HT-29 (cell line): ENCODE measurements at regions not wholly inside any gene's neighbourhood (a gene's known extent, or its start where the extent isn't known, plus 50 kb on each side); places are given as distances from the start of the nearest gene placed in this dataset.

Experiments
- DNase-seq: peaks from one replicate; pipeline ENCODE4 v3.0.0-alpha.2; 2015; ENCODE audit warnings: low spot score

- no peak for DNase-seq
Measured at GRCh38 chr2:6287406-6287805, 578.3 kb downstream of the CMPK2 start.

- DNase-seq, result no peak
Measured at GRCh38 chr2:6288791-6289190, 576.9 kb downstream of the CMPK2 start.

- no peak for DNase-seq
Measured at GRCh38 chr2:6290217-6291015, 575.3 kb downstream of the CMPK2 start.

- no peak for DNase-seq
Measured at GRCh38 chr2:6294791-6295190, 570.9 kb downstream of the CMPK2 start.

GRCh38 chr2:6297238-6297637, 568.5 kb downstream of the CMPK2 start:
- no peak for DNase-seq

- no peak for DNase-seq
Measured at GRCh38 chr2:6301426-6301825, 564.3 kb downstream of the CMPK2 start.

- no peak for DNase-seq
Measured at GRCh38 chr2:6308986-6309385, 556.7 kb downstream of the CMPK2 start.

GRCh38 chr2:6309415-6310255, 556.1 kb downstream of the CMPK2 start:
- DNase-seq, result no peak

- DNase-seq, result no peak
Measured at GRCh38 chr2:6310256-6311215, 555.2 kb downstream of the CMPK2 start.

- DNase-seq, result no peak
Measured at GRCh38 chr2:6312367-6312766, 553.3 kb downstream of the CMPK2 start.

GRCh38 chr2:6314218-6314960, 551.3 kb downstream of the CMPK2 start:
- DNase-seq, result no peak

GRCh38 chr2:6325616-6326015, 540.1 kb downstream of the CMPK2 start:
- no peak for DNase-seq

GRCh38 chr2:6326958-6327357, 538.7 kb downstream of the CMPK2 start:
- no peak for DNase-seq

- DNase-seq, result no peak
Measured at GRCh38 chr2:6336752-6337471, 528.8 kb downstream of the CMPK2 start.

- no peak for DNase-seq
Measured at GRCh38 chr2:6337472-6337820, 528.3 kb downstream of the CMPK2 start.

- DNase-seq, result no peak
Measured at GRCh38 chr2:6341588-6342129, 524.0 kb downstream of the CMPK2 start.

- no peak for DNase-seq
Measured at GRCh38 chr2:6342273-6342920, 523.3 kb downstream of the CMPK2 start.

- DNase-seq, result no peak
Measured at GRCh38 chr2:6343076-6343475, 522.6 kb downstream of the CMPK2 start.

- no peak for DNase-seq
Measured at GRCh38 chr2:6352247-6352646, 513.5 kb downstream of the CMPK2 start.
